HG03520 (cell line): ENCODE measurements at regions not wholly inside any gene's neighbourhood (a gene's known extent, or its start where the extent isn't known, plus 50 kb on each side); places are given as distances from the start of the nearest gene placed in this dataset.
"Not testable (repeated sequence)": the region's sequence is repeated elsewhere in the genome, so short reads cannot be mapped to it uniquely, and the experiment has no call there.

ENCODE experiments used
- ATAC-seq: cut with Tn5 transposase; IDR thresholded peaks from one replicate; pipeline ENCODE4 v1.9.1; 2021; ENCODE audit warnings: mild to moderate bottlenecking, moderate library complexity; ENCODE audit not compliant: unreplicated experiment

- no peak for ATAC-seq
These were observed 172.6 kb downstream of the CD83 start for GRCh38 chr6:14290041-14290771.

- ATAC-seq = no peak
These were observed 173.3 kb downstream of the CD83 start for GRCh38 chr6:14290772-14291330.

GRCh38 chr6:14291331-14291730, 173.8 kb downstream of the CD83 start:
- ATAC-seq = no peak

- ATAC-seq = no peak
These were observed 174.5 kb downstream of the CD83 start for GRCh38 chr6:14292119-14292518.

- ATAC-seq = no peak
These were observed 176.8 kb downstream of the CD83 start for GRCh38 chr6:14294270-14294951.

GRCh38 chr6:14296698-14297097, 179.1 kb downstream of the CD83 start:
- ATAC-seq = not testable (repeated sequence)

GRCh38 chr6:14297118-14297517, 179.5 kb downstream of the CD83 start:
- not testable (repeated sequence) for ATAC-seq

GRCh38 chr6:14300189-14300588, 182.6 kb downstream of the CD83 start:
- ATAC-seq = not testable (repeated sequence)

- ATAC-seq = not testable (repeated sequence)
These were observed 183.1 kb downstream of the CD83 start for GRCh38 chr6:14300721-14301120.

GRCh38 chr6:14301477-14301876, 183.9 kb downstream of the CD83 start:
- not testable (repeated sequence) for ATAC-seq

- ATAC-seq = no peak
These were observed 187.6 kb downstream of the CD83 start for GRCh38 chr6:14305131-14305530.

GRCh38 chr6:14305624-14306023, 188.1 kb downstream of the CD83 start:
- no peak for ATAC-seq

GRCh38 chr6:14306151-14306906, 188.8 kb downstream of the CD83 start:
- no peak for ATAC-seq

GRCh38 chr6:14309516-14309915, 191.9 kb downstream of the CD83 start:
- no peak for ATAC-seq

GRCh38 chr6:14309951-14310445, 192.4 kb downstream of the CD83 start:
- no peak for ATAC-seq

GRCh38 chr6:14310960-14311359, 193.4 kb downstream of the CD83 start:
- no peak for ATAC-seq

- ATAC-seq = no peak
These were observed 195.0 kb downstream of the CD83 start for GRCh38 chr6:14312587-14312986.

- ATAC-seq = no peak
These were observed 195.7 kb downstream of the CD83 start for GRCh38 chr6:14313248-14313647.

GRCh38 chr6:14315353-14315752, 197.8 kb downstream of the CD83 start:
- no peak for ATAC-seq

GRCh38 chr6:14316651-14317386, 199.2 kb downstream of the CD83 start:
- no peak for ATAC-seq
